ENCODE measurements at regions not wholly inside any gene's neighbourhood (a gene's known extent, or its start where the extent isn't known, plus 50 kb on each side); places are given as distances from the start of the nearest gene placed in this dataset.

DNA sequence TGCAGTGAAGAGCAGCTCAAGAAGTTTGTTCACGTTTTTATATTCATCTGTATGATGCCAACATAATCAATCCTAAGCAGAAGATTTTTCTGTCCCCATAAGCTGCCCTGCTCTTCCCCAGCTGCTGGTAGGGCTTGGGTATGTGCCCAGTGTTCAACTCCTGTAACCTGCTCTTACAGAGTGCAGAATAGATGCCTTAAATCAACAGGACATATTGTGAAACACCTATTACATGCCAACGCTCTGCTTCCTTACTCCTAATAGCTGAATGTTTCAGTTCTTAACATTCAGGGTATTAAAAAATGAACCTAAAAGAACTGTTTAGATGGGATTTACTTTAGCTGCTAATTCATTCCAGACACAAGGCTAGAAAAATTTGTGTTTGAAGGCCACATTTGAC is 190.9 kb downstream of the HS3ST3A1 start:
- TF ChIP-seq, protein P1, sequence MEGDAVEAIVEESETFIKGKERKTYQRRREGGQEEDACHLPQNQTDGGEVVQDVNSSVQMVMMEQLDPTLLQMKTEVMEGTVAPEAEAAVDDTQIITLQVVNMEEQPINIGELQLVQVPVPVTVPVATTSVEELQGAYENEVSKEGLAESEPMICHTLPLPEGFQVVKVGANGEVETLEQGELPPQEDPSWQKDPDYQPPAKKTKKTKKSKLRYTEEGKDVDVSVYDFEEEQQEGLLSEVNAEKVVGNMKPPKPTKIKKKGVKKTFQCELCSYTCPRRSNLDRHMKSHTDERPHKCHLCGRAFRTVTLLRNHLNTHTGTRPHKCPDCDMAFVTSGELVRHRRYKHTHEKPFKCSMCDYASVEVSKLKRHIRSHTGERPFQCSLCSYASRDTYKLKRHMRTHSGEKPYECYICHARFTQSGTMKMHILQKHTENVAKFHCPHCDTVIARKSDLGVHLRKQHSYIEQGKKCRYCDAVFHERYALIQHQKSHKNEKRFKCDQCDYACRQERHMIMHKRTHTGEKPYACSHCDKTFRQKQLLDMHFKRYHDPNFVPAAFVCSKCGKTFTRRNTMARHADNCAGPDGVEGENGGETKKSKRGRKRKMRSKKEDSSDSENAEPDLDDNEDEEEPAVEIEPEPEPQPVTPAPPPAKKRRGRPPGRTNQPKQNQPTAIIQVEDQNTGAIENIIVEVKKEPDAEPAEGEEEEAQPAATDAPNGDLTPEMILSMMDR (IDR thresholded peaks at IDR 0.05; ENCODE audit: low read depth, low read length), result no peak
- no peaks in the 10 kb centered on the region for H3K9me3 ChIP-seq
- no peak for DNase-seq
- H3K36me3 ChIP-seq, result no peaks in the 10 kb centered on the region
- H3K27me3 ChIP-seq, result no peaks in the 10 kb centered on the region
- peaks cover 2% of the 10 kb centered on the region for H3K4me1 ChIP-seq
- H3K4me3 ChIP-seq (ENCODE audit: low read depth, low read length), result no peak overlapping the region

DNA sequence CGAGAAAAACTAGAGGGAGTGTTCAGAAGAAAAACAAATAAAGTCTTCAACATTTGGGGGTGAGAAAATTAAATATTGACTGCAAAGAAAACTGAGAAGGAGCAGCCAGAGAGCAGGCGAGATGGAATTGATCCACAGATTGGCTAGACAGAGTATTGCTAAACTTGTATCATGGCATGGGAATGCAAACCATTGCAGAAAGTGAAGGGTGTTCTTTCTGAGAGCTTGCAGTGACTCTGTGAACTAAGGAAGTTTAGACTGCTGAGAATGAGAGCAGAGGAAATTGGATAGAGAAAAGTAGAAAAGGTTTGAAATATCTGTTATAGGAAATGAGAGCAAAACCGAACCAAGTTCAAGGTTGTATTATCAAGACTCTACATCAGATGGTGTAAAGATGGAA is 191.5 kb downstream of the HS3ST3A1 start:
- TF ChIP-seq, protein P1 (IDR thresholded peaks at IDR 0.05; ENCODE audit: low read depth, low read length), result no peak
- no peaks in the 10 kb centered on the region for H3K36me3 ChIP-seq
- peaks cover 4% of the 10 kb centered on the region for H3K4me1 ChIP-seq
- H3K4me3 ChIP-seq (ENCODE audit: low read depth, low read length), result no peak overlapping the region
- H3K27me3 ChIP-seq, result no peaks in the 10 kb centered on the region
- H3K9me3 ChIP-seq, result no peaks in the 10 kb centered on the region
- DNase-seq, result no peak

DNA sequence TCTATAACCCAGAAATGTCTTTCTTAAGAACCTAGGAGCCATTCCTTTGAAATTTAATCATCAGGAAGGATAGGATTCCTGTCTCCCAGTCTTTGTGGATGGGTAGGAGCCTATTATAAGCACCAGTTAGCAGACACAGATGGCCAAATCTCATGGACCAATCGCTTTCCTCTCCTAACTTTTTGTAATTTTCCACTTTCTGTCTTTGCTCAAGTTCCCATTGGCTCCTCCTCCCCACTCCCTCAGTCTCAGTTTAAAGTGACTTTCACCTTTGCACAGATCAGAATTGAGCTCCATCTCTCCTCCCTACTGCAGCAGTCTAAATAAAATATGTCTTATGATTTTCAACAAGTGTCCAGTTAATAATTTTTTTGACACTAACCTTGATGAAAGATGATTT is 192.3 kb downstream of the HS3ST3A1 start:
- Histone ChIP-seq H3K9me3 (no peaks in the 10 kb centered on the region), H3K4me1 (peaks cover 4% of the 10 kb centered on the region), H3K27me3 (no peaks in the 10 kb centered on the region), H3K36me3 (no peaks in the 10 kb centered on the region), H3K4me3 (ENCODE audit: low read depth, low read length) (no peak overlapping the region)
- DNase-seq, result no peak
- TF ChIP-seq, protein P1 (IDR thresholded peaks at IDR 0.05; ENCODE audit: low read depth, low read length), result no peak

DNA sequence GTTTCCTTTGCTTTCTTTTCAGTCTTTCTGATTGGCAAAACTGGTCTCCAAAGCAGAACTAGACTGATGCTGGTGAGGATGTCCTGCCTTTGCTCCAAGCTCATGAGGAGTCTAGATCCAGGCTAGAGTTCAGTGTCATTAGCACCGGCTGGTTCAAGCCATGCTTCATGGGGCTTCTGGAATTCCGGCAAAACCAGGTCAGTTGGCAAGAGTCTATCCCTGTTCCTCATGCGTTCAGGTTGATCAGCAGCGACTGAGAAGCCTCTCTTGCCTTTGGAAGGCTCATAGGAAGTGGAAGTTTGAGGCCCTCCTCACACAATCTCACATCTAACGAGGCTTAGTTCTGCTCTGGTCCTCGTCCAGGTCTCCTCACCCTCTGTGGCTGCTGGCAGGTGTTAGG is 194.3 kb downstream of the HS3ST3A1 start:
- Histone ChIP-seq H3K36me3 (no peaks in the 10 kb centered on the region), H3K4me1 (peaks cover 9% of the 10 kb centered on the region), H3K27me3 (no peaks in the 10 kb centered on the region), H3K9me3 (no peaks in the 10 kb centered on the region), H3K4me3 (ENCODE audit: low read depth, low read length) (no peak overlapping the region)
- TF ChIP-seq, protein P1 (IDR thresholded peaks at IDR 0.05; ENCODE audit: low read depth, low read length), result no peak
- no peak for DNase-seq

DNA sequence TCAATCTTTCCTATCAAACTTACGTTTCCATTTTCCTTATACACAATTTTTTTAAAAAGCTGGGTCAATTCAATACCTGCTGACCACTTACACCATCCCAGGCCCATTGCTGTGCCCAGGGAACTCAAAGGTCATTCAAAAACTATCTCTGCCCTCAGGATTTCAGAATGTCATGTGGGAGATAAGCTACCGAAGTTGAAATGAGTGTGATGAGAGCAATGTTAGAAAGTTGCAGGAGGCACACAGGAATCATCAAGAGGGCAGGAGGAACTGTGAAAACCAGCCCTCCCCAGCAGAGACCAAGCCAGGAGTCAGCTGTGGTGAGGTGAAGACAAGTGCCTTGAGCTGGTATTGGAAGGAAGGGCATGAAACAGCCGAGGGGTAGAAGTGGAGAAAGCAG is 195.9 kb downstream of the HS3ST3A1 start:
- DNase-seq, result no peak
- no peaks in the 10 kb centered on the region for H3K9me3 ChIP-seq
- peaks cover 9% of the 10 kb centered on the region for H3K4me1 ChIP-seq
- TF ChIP-seq, protein P1 (IDR thresholded peaks at IDR 0.05; ENCODE audit: low read depth, low read length), result no peak
- H3K4me3 ChIP-seq (ENCODE audit: low read depth, low read length), result no peak overlapping the region
- no peaks in the 10 kb centered on the region for H3K36me3 ChIP-seq
- no peaks in the 10 kb centered on the region for H3K27me3 ChIP-seq

DNA sequence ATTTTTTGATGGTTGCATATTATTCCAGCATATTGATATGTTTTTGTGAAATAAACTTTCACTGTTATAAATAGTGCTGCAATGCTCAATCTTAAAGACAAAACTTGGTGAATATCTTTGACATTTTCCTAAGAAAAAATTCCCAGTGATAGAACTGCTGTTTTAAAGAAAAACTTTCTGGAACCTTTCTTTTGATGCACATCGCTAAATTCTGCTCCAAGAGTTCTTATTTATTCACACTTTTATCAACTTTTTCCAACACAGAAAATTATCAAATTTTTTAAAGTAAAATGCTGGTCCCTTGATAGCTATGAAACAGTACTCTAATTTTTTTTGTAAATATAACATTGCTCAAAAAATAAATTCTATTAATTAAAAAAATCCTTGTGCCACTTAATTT is 196.6 kb downstream of the HS3ST3A1 start:
- Histone ChIP-seq H3K4me3 (ENCODE audit: low read depth, low read length) (no peak overlapping the region), H3K36me3 (no peaks in the 10 kb centered on the region), H3K27me3 (no peaks in the 10 kb centered on the region), H3K4me1 (peaks cover 9% of the 10 kb centered on the region), H3K9me3 (no peaks in the 10 kb centered on the region)
- TF ChIP-seq, protein P1 (IDR thresholded peaks at IDR 0.05; ENCODE audit: low read depth, low read length), result no peak
- no peak for DNase-seq
